Keratinocyte (primary cell): ENCODE measurements at regions not wholly inside any gene's neighbourhood (a gene's known extent, or its start where the extent isn't known, plus 50 kb on each side); places are given as distances from the start of the nearest gene placed in this dataset.

ENCODE experiments used
- DNase-seq: peaks from one replicate; pipeline ENCODE4 v3.0.0-alpha.2; 2011; ENCODE audit warnings: low read depth, missing footprints, low spot score
- FAIRE-seq: peaks from 2 replicates; lab custom pipeline; 2011; peaks lifted over from hg19 to GRCh38; lab: Jason Lieb, UNC
- H2AFZ ChIP-seq: 2 replicates; pipeline ENCODE4 v1.6.0; 2012; ENCODE audit warnings: low read length, control low read depth, inconsistent platforms; ENCODE audit not compliant: control insufficient read depth
- H3K27ac ChIP-seq: 2 replicates; pipeline ENCODE4 v1.5.1; 2011; ENCODE audit warnings: low read length; ENCODE audit not compliant: control insufficient read depth, insufficient read depth
- H3K27me3 ChIP-seq: 3 replicates; pipeline ENCODE4 v1.6.0; 2011; ENCODE audit warnings: low read length; ENCODE audit not compliant: control insufficient read depth, insufficient read depth; ENCODE audit errors: extremely low read depth
- H3K36me3 ChIP-seq, 2 experiments: 2 replicates in 1 of 2; 3 replicates in 1 of 2; pipeline ENCODE4 v1.5.1; 2011; ENCODE audit warnings: low read length in 2 of 2, mild to moderate bottlenecking in 1 of 2; ENCODE audit not compliant: control insufficient read depth in 2 of 2, insufficient read depth in 2 of 2; ENCODE audit errors: extremely low read depth in 1 of 2
- H3K4me1 ChIP-seq: 3 replicates; pipeline ENCODE4 v1.5.1; 2011; ENCODE audit warnings: low read length; ENCODE audit not compliant: control insufficient read depth, insufficient read depth; ENCODE audit errors: extremely low read depth
- H3K4me2 ChIP-seq: 3 replicates; pipeline ENCODE4 v1.6.0; 2011; ENCODE audit warnings: low read depth, low read length; ENCODE audit not compliant: control insufficient read depth, insufficient read depth; ENCODE audit errors: extremely low read depth
- H3K4me3 ChIP-seq, 3 experiments: fragments of 200-600 bp in 1 of 3; sonication (generic) in 1 of 3; 2 replicates in 2 of 3; 3 replicates in 1 of 3; pipeline ENCODE4 v1.5.1; 2011 to 2016; ENCODE audit warnings: low read length in 3 of 3, mild to moderate bottlenecking in 3 of 3, control low read depth in 2 of 3, inconsistent platforms in 1 of 3, low read depth in 1 of 3, mixed read lengths in 1 of 3, mixed run types in 1 of 3, moderate library complexity in 1 of 3; ENCODE audit not compliant: control insufficient read depth in 2 of 3, insufficient read depth in 2 of 3; ENCODE audit errors: extremely low read depth in 1 of 3
- H3K79me2 ChIP-seq: 2 replicates; pipeline ENCODE4 v1.6.0; 2012; ENCODE audit warnings: low read length; ENCODE audit not compliant: control insufficient read depth, insufficient read depth
- H3K9ac ChIP-seq: 3 replicates; pipeline ENCODE4 v1.6.0; 2011; ENCODE audit warnings: low read length; ENCODE audit not compliant: control insufficient read depth, insufficient read depth; ENCODE audit errors: extremely low read depth
- H3K9me1 ChIP-seq: 3 replicates; pipeline ENCODE4 v1.6.0; 2011; ENCODE audit warnings: low read length; ENCODE audit not compliant: control insufficient read depth, insufficient read depth; ENCODE audit errors: extremely low read depth
- H3K9me3 ChIP-seq: 2 replicates; pipeline ENCODE4 v1.5.1; 2012; ENCODE audit warnings: low read depth, low read length; ENCODE audit not compliant: control insufficient read depth
- H4K20me1 ChIP-seq: 3 replicates; pipeline ENCODE4 v1.6.0; 2011; ENCODE audit warnings: low read length; ENCODE audit not compliant: control insufficient read depth, insufficient read depth; ENCODE audit errors: extremely low read depth
- CTCF ChIP-seq, 3 experiments: IDR thresholded peaks in 1 of 3; conservative IDR thresholded peaks in 1 of 3; optimal IDR thresholded peaks in 1 of 3; 2 replicates in 2 of 3; 3 replicates in 1 of 3; pipeline versions ENCODE3 to v1.5.1; 2011; ENCODE audit warnings: low read length in 3 of 3, mild to moderate bottlenecking in 3 of 3, moderate library complexity in 2 of 3, control low read depth in 1 of 3, inconsistent platforms in 1 of 3; ENCODE audit not compliant: insufficient read depth in 2 of 3; ENCODE audit errors: extremely low read depth in 1 of 3
- EZH2 ChIP-seq: IDR thresholded peaks from one replicate; pipeline ENCODE4 v1.6.1; 2012; ENCODE audit warnings: inconsistent platforms, mild to moderate bottlenecking, low read length, moderate library complexity
- dilution Hi-C: fragments of 300-500 bp; cut with MboI; formaldehyde crosslinking; loops from one replicate; pipeline ENCODE4 v1.7.0; 2020; ENCODE audit warnings: low sequenced_read_pairs; ENCODE audit not compliant: extremely low pct_ligation_motif_present

- dilution Hi-C loops: no loop called here
- no peak for DNase-seq
Observed at GRCh38 chr18:47543080-47543479, 291.6 kb upstream of the SKOR2 start.

GRCh38 chr18:47542551-47542950, 291.1 kb upstream of the SKOR2 start:
- Histone ChIP-seq H3K9me1 (no peaks in the 10 kb centered on the region), H3K4me3 (no peak overlapping the region), H3K27me3 (no peaks in the 10 kb centered on the region), H3K9me3 (no peaks in the 10 kb centered on the region), H3K27ac (no peak overlapping the region), H3K79me2 (no peaks in the 10 kb centered on the region), H3K4me1 (no peaks in the 10 kb centered on the region), H3K9ac (no peak overlapping the region), H4K20me1 (no peaks in the 10 kb centered on the region), H3K36me3 (no peaks in the 10 kb centered on the region), H2AFZ (no peak overlapping the region), H3K4me2 (no peak overlapping the region)
- FAIRE-seq: no peak
- dilution Hi-C loops: no loop called here
- TF ChIP-seq CTCF (optimal IDR thresholded peaks at IDR 0.05 in 1 of 3, IDR thresholded peaks at IDR 0.05 in 1 of 3, conservative IDR thresholded peaks at IDR 0.05 in 1 of 3; ENCODE audit: extremely low read depth in 1 of 3, insufficient read depth in 2 of 3, low read length in 3 of 3): no peak
- no peak for TF ChIP-seq EZH2
- DNase-seq: no peak

More at GRCh38 chr18:47543080-47543479, 291.6 kb upstream of the SKOR2 start:
- Histone ChIP-seq H3K27me3 (no peaks in the 10 kb centered on the region), H3K4me2 (no peak overlapping the region), H3K36me3 (no peaks in the 10 kb centered on the region), H2AFZ (no peak overlapping the region), H3K4me3 (no peak overlapping the region), H3K9me3 (no peaks in the 10 kb centered on the region), H4K20me1 (no peaks in the 10 kb centered on the region), H3K4me1 (no peaks in the 10 kb centered on the region), H3K9ac (no peak overlapping the region), H3K9me1 (no peaks in the 10 kb centered on the region), H3K79me2 (no peaks in the 10 kb centered on the region), H3K27ac (no peak overlapping the region)
- TF ChIP-seq CTCF (optimal IDR thresholded peaks at IDR 0.05 in 1 of 3, IDR thresholded peaks at IDR 0.05 in 1 of 3, conservative IDR thresholded peaks at IDR 0.05 in 1 of 3; ENCODE audit: extremely low read depth in 1 of 3, insufficient read depth in 2 of 3, low read length in 3 of 3) (no peak), EZH2 (no peak)
- no peak for FAIRE-seq
